Fibroblast of skin of right quadriceps (primary cell): ENCODE measurements at regions not wholly inside any gene's neighbourhood (a gene's known extent, or its start where the extent isn't known, plus 50 kb on each side); places are given as distances from the start of the nearest gene placed in this dataset.

Source experiments
- DNase-seq: peaks from one replicate; pipeline ENCODE4 v3.0.0-alpha.2; 2013

GRCh38 chr10:129272866-129273650 lies 194.0 kb upstream of the MGMT start:
- DNase-seq, result no peak

GRCh38 chr10:129273860-129274259 lies 193.2 kb upstream of the MGMT start:
- no peak for DNase-seq

GRCh38 chr10:129274748-129275474 lies 192.1 kb upstream of the MGMT start:
- DNase-seq, result no peak

- no peak for DNase-seq
Measured at GRCh38 chr10:129275886-129276285, 191.2 kb upstream of the MGMT start.

DNA sequence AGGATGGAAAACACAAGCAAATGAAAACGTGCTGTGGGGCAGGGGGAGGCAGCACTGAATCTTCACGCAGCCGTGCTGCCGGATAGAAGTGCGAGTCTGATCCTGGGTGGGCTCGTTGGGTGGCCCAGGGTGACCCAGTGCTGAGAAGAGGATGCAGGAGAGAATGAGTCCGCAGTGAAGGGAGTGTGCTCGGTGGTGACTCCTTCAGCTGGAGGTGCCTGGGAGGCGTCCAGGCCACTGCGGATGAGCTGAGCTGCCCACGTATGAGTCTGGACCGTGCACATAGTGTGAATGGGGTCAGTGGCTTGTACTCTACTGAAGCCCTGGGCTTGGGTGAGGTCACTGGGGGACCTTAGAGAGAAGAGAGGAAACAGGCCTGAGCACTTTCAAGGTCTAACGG lies 190.0 kb upstream of the MGMT start:
- no peak for DNase-seq

DNA sequence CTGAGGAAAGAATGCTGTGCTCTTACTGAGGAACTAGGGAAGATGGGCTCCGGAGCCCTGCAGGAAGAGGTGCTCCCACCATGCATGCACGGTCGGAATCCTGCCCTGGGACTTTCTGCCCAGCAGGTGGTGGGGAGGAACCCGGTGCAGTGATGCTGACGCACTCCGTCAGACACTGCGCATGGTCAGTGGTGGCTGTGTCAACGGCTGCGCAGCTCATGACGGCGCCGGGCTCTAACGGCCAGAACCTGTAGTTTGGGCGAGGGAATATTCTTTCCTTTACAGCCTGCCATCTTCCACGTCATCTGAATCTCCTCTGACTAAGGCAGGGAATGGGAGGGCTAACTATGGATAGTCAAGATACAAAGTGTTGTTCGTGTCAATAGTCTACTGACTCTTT lies 189.2 kb upstream of the MGMT start:
- no peak for DNase-seq

DNA sequence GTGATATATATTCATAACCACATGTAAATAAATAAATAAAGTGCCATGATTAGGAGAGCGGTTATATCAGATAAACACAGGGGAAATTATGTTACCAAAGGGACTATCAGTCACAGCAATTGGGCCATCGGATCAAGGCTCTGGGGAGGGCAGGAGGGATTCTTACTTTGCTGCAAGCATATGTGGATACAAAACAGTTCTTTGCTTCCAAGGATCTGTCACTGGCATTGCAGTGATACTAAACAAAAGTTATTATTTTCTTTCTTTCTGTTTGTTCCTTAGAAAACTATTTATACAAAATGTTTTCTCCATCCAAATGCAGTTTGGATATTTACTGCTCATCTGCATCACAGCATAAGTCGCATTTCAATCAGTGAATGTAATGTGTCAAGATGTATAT lies 188.4 kb upstream of the MGMT start:
- no peak for DNase-seq

- no peak for DNase-seq
Measured at GRCh38 chr10:129279446-129280154, 187.4 kb upstream of the MGMT start.

GRCh38 chr10:129280155-129280502 lies 186.9 kb upstream of the MGMT start:
- no peak for DNase-seq

DNA sequence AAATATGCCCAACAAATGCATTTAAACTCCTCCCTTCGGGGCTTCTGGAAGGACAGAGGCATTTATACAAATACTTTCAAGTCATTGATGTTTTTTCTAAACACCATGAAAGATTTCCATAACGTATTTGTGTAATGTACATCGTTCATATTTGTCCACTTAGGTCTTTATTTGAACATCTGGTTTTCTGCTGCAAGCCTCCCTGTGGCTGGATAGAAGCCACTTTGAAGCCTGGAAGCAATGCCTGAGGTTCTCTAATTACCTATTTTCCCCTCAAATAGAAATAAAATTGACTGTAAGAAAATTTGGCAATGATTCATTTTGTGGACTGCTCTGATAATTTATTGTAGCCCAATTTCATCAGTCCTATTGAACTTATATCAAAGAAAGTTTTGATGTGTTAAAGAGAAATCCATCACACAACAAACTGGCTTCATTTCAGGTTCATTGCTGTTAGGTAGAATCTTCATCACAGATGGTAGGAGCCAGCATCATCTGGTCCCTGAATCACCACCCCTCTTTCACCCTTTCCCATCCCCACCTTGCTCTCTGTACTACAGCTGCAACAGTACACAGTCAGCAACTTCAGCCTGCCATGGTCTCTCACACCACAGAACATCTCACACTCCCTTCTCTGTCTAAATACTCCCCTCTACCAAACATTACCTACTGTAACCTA lies 186.0 kb upstream of the MGMT start:
- no peak for DNase-seq

DNA sequence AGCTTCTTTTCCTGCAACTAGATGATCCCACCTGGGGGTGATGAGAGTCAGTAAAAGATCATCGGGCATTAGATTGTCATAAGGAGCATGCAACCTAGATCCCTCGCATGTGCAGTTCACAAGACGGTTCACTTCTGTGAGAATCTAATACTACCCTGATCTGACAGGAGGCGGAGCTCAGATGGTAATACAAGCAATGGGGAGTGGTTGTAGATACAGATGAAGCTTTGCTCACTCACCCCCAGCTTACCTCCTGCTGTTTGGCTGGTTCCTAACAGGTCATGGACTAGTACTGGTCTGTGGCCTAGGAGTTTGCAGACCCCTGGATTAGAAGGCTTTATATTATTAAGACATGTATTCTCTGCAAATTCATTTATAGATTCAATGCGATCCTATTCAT lies 181.6 kb upstream of the MGMT start:
- no peak for DNase-seq

DNA sequence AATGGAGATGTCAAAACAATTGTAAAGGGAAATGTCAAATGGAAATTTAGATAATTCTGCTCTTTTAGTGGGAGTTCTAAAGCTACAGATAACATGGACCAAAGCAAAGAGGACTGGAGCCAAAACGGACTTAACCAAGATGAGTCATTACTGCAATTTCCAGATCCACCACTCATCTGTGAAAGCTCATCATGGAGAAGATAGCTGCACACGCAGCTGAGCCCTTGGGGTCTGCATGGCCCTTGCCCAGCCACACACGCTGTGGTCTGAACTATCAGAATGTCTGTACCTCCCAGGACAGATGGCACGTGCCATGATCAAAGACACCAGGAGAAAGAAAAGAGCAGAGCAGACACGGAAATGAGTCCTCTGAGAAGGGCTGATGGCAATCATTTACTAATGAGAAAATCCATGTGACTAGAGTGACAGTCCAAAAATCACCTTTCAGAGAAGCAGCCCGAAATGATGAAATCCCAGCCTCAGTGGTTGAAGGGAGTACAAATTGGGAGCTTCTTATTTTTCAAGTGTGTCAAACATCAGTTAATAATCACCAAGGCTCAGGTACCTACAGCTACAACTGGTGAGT lies 177.9 kb upstream of the MGMT start:
- no peak for DNase-seq

DNA sequence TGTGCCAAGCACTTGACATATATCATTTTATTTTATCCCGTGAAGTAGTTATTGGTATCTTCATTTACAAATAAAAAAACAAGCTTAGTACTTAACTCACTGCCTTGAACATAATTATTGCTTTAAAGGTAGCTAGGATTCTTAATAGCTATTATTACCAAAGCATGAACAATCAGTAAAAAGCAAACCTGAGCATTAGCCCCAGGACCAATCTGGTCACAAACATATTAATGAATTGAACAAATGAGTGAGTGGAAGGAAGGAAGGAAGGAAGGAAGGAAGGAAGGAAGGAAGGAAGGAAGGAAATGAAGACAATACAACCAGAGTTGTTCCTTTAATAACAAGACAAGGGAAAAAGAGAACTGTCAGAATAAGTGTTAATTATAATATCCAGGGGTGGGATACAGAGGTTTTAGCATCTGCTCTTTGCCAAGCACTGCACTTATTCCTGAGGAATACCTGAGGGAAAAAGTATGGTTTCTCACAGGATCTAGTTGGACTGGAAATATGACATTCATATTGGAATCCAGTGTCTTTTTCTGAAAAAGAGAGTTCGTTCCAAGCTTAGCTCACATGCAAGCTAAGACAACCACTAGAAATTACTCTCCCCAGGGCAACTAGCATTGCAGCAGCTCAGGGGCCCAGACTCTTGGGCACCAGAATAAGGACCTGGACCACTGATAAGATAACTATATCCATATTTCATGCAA lies 172.9 kb upstream of the MGMT start:
- DNase-seq, result no peak

- DNase-seq, result no peak
Measured at GRCh38 chr10:129294944-129295343, 172.1 kb upstream of the MGMT start.

GRCh38 chr10:129305046-129305445 lies 162.0 kb upstream of the MGMT start:
- no peak for DNase-seq

GRCh38 chr10:129307141-129307540 lies 159.9 kb upstream of the MGMT start:
- DNase-seq, result no peak

GRCh38 chr10:129308953-129309564 lies 158.0 kb upstream of the MGMT start:
- no peak for DNase-seq

- no peak for DNase-seq
Measured at GRCh38 chr10:129309565-129309964, 157.5 kb upstream of the MGMT start.

DNA sequence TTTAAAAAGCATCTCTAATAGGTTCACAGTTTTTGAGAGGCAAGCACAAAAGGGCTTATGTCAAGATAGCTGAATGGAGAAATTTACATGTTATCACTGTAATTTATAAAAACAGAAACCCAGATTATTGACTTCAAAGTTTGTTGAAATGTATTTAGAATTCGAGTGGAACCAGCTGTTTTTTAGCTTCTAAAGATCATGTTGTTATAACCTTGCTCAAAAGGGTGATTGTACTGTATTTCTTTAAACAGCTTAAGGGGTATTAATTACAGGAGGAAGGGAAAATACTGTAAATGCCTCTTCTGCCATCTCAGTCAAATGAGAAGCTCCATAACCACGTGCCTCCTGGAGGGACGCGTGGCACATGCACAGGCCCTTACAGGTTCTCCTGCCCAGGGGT lies 156.2 kb upstream of the MGMT start:
- no peak for DNase-seq

GRCh38 chr10:129319934-129320333 lies 147.1 kb upstream of the MGMT start:
- no peak for DNase-seq

DNA sequence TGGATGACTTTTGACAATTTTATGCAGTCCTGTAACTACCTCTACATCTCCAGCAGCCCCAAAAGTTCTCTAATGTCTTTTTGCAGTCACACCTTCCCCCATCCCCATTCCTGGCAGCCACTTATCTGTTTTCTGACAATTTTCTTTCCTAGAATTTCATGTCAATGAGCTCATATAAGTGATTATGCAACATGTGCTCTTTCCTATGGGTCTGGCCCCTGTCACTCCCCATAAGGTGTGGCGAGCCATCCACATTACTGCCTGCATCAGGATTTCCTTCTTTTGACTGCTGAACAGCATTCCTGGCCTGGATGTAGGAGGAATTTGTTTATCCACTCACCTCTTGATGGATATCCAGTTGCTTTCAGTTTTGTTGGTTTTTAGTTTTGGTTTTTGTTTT lies 146.7 kb upstream of the MGMT start:
- no peak for DNase-seq

DNA sequence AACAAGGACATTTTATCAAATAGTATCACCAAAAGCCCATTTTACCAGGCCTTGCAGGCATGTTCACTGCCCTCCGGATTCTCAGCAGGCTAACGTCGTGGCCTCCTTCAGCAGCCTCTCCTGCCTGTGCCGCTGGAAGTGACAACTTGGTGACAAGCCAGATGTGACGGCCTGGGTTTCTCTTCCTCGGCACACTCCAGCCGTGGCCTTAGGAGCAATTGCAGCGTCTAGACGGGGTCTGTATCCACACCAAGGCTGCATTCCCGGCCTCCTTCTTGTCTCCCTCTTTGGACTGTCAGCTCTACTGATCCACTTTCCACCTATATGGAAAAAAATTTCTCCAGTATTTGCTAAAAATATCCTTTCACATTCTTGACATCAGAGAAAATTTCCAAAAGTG lies 145.3 kb upstream of the MGMT start:
- no peak for DNase-seq
